ENCODE measurements at regions not wholly inside any gene's neighbourhood (a gene's known extent, or its start where the extent isn't known, plus 50 kb on each side); places are given as distances from the start of the nearest gene placed in this dataset.

- Histone ChIP-seq H3K27ac (peak overlapping the region; percentile 71), H3K4me2 (ENCODE audit: unreplicated experiment) (no peak overlapping the region), H3K79me2 (ENCODE audit: insufficient read depth) (no peaks in the 10 kb centered on the region), H3K9me2 (ENCODE audit: insufficient read depth) (no peaks in the 10 kb centered on the region), H3K4me3 (no peak overlapping the region), H3F3A (ENCODE audit: insufficient read depth) (peaks cover 21% of the 10 kb centered on the region), H3K36me3 (ENCODE audit: low read depth) (no peaks in the 10 kb centered on the region), H3K9ac (peak overlapping the region; percentile 49; the same call in 1 of the 2 replicates), H3K27me3 (replicated peaks; ENCODE audit: insufficient read depth) (no peaks in the 10 kb centered on the region), H4K20me1 (ENCODE audit: insufficient read depth) (no peaks in the 10 kb centered on the region), H2AFZ (no peak overlapping the region), H3K9me3 (ENCODE audit: low read depth) (no peaks in the 10 kb centered on the region), H3K4me1 (ENCODE audit: insufficient read depth) (peaks cover 38% of the 10 kb centered on the region)
- DNase-seq: peak; percentile 74
- no peak for TF ChIP-seq EZH2 (IDR thresholded peaks at IDR 0.05; ENCODE audit: insufficient read depth, poor library complexity, severe bottlenecking)
- TF ChIP-seq EZH2phosphoT487 (IDR thresholded peaks at IDR 0.05; ENCODE audit: insufficient read depth, low read depth): no peak
- in situ Hi-C loops (cut with MboI): loop anchor here (25.0 kb wide), 1 partner anchor 536 kb away; no protein-coding TSS in a partner anchor
- WGBS, 2 experiments (ENCODE audit: low coverage in 1 of 2, low lambda C conversion rate in 2 of 2, missing lambda C conversion rate in 2 of 2): 0 to 5% methylated on average over 3 of the region's 3 CpGs
Measured at GRCh38 chrX:39726771-39727170, 371.0 kb downstream of the BCOR start.

- Histone ChIP-seq H3K9me2 (ENCODE audit: insufficient read depth) (no peaks in the 10 kb centered on the region), H4K20me1 (ENCODE audit: insufficient read depth) (no peaks in the 10 kb centered on the region), H3F3A (ENCODE audit: insufficient read depth) (peaks cover 11% of the 10 kb centered on the region; the same call in 1 of the 2 replicates), H3K27me3 (replicated peaks; ENCODE audit: insufficient read depth) (no peaks in the 10 kb centered on the region), H3K4me3 (no peak overlapping the region), H2AFZ (no peak overlapping the region), H3K4me2 (ENCODE audit: unreplicated experiment) (no peak overlapping the region), H3K27ac (no peak overlapping the region), H3K9ac (no peak overlapping the region), H3K36me3 (ENCODE audit: low read depth) (no peaks in the 10 kb centered on the region), H3K9me3 (ENCODE audit: low read depth) (no peaks in the 10 kb centered on the region), H3K4me1 (ENCODE audit: insufficient read depth) (peaks cover 26% of the 10 kb centered on the region), H3K79me2 (ENCODE audit: insufficient read depth) (no peaks in the 10 kb centered on the region)
- peak; percentile 32 for DNase-seq
- no peak for TF ChIP-seq EZH2phosphoT487 (IDR thresholded peaks at IDR 0.05; ENCODE audit: insufficient read depth, low read depth)
- no peak for TF ChIP-seq EZH2 (IDR thresholded peaks at IDR 0.05; ENCODE audit: insufficient read depth, poor library complexity, severe bottlenecking)
- in situ Hi-C loops (cut with MboI): loop anchor here (25.0 kb wide), 1 partner anchor 534 kb away; no protein-coding TSS in a partner anchor
- WGBS, 2 experiments (ENCODE audit: low coverage in 1 of 2, low lambda C conversion rate in 2 of 2, missing lambda C conversion rate in 2 of 2): 39 to 41% methylated on average over 4 of the region's 4 CpGs
Measured at GRCh38 chrX:39728025-39728424, 369.7 kb downstream of the BCOR start.

GRCh38 chrX:39728852-39729598 is 368.7 kb downstream of the BCOR start:
- no peaks in the 10 kb centered on the region for H3K27me3 ChIP-seq (replicated peaks; ENCODE audit: insufficient read depth)
- TF ChIP-seq EZH2phosphoT487 (IDR thresholded peaks at IDR 0.05; ENCODE audit: insufficient read depth, low read depth) (no peak), EZH2 (IDR thresholded peaks at IDR 0.05; ENCODE audit: insufficient read depth, poor library complexity, severe bottlenecking) (no peak)
- H3K4me3 ChIP-seq: no peak overlapping the region
- peaks cover 26% of the 10 kb centered on the region for H3K4me1 ChIP-seq (ENCODE audit: insufficient read depth)
- 96 to 97% methylated on average over 5 to 6 of the region's 6 CpGs for WGBS, 2 experiments (ENCODE audit: low coverage in 1 of 2, low lambda C conversion rate in 2 of 2, missing lambda C conversion rate in 2 of 2)
- no peaks in the 10 kb centered on the region for H3K79me2 ChIP-seq (ENCODE audit: insufficient read depth)
- H3K9me2 ChIP-seq (ENCODE audit: insufficient read depth): no peaks in the 10 kb centered on the region
- H3F3A ChIP-seq (ENCODE audit: insufficient read depth): peaks cover 11% of the 10 kb centered on the region; the same call in 1 of the 2 replicates
- DNase-seq: no peak
- no peaks in the 10 kb centered on the region for H4K20me1 ChIP-seq (ENCODE audit: insufficient read depth)
- H3K27ac ChIP-seq: no peak overlapping the region
- H3K9me3 ChIP-seq (ENCODE audit: low read depth): no peaks in the 10 kb centered on the region
- no peak overlapping the region for H2AFZ ChIP-seq
- H3K36me3 ChIP-seq (ENCODE audit: low read depth): no peaks in the 10 kb centered on the region
- no peak overlapping the region for H3K9ac ChIP-seq
- no peak overlapping the region for H3K4me2 ChIP-seq (ENCODE audit: unreplicated experiment)
- in situ Hi-C loops (cut with MboI): loop anchor here (25.0 kb wide), 1 partner anchor 533 kb away; no protein-coding TSS in a partner anchor

- Histone ChIP-seq H3F3A (ENCODE audit: insufficient read depth) (peaks cover 11% of the 10 kb centered on the region; the same call in 1 of the 2 replicates), H3K4me1 (ENCODE audit: insufficient read depth) (peaks cover 26% of the 10 kb centered on the region), H3K4me3 (no peak overlapping the region), H4K20me1 (ENCODE audit: insufficient read depth) (no peaks in the 10 kb centered on the region), H3K9ac (no peak overlapping the region), H3K36me3 (ENCODE audit: low read depth) (no peaks in the 10 kb centered on the region), H3K79me2 (ENCODE audit: insufficient read depth) (no peaks in the 10 kb centered on the region), H2AFZ (no peak overlapping the region), H3K27ac (no peak overlapping the region), H3K9me2 (ENCODE audit: insufficient read depth) (no peaks in the 10 kb centered on the region), H3K4me2 (ENCODE audit: unreplicated experiment) (no peak overlapping the region), H3K9me3 (ENCODE audit: low read depth) (no peaks in the 10 kb centered on the region), H3K27me3 (replicated peaks; ENCODE audit: insufficient read depth) (no peaks in the 10 kb centered on the region)
- in situ Hi-C loops (cut with MboI): loop anchor here (25.0 kb wide), 1 partner anchor 532 kb away; no protein-coding TSS in a partner anchor
- TF ChIP-seq EZH2phosphoT487 (IDR thresholded peaks at IDR 0.05; ENCODE audit: insufficient read depth, low read depth): no peak
- TF ChIP-seq EZH2 (IDR thresholded peaks at IDR 0.05; ENCODE audit: insufficient read depth, poor library complexity, severe bottlenecking): no peak
- whole genome bisulfite sequencing, 2 experiments (ENCODE audit: low coverage in 1 of 2, low lambda C conversion rate in 2 of 2, missing lambda C conversion rate in 2 of 2): 22 to 24% methylated on average over 4 to 14 of the region's 21 CpGs
- peak; percentile 27 for DNase-seq
Measured at GRCh38 chrX:39729981-39730661, 367.6 kb downstream of the BCOR start.
